SK-N-MC (cell line): ENCODE measurements at regions not wholly inside any gene's neighbourhood (a gene's known extent, or its start where the extent isn't known, plus 50 kb on each side); places are given as distances from the start of the nearest gene placed in this dataset.

ENCODE experiments used
- DNase-seq: peaks from one replicate; pipeline ENCODE4 v3.0.0-alpha.2; 2011; ENCODE audit warnings: low read depth, low spot score
- H3K27ac ChIP-seq: fragments of 200-600 bp; sonication (generic); 2 replicates; pipeline ENCODE4 v1.5.1; 2016; ENCODE audit warnings: mixed run types
- H3K36me3 ChIP-seq: fragments of 200-600 bp; sonication (generic); 2 replicates; pipeline ENCODE4 v1.6.1; 2017; ENCODE audit warnings: antibody characterized with exemption, low read length, mixed read lengths; ENCODE audit not compliant: insufficient read depth
- H3K4me3 ChIP-seq: fragments of 200-600 bp; sonication (generic); 2 replicates; pipeline ENCODE4 v1.5.1; 2016
- H3K9ac ChIP-seq: fragments of 200-600 bp; sonication (generic); 2 replicates; pipeline ENCODE4 v1.8.0; 2017; ENCODE audit warnings: mixed run types, mixed read lengths; ENCODE audit not compliant: insufficient read length
- H3K9me3 ChIP-seq: fragments of 200-600 bp; sonication (generic); 2 replicates; pipeline ENCODE4 v1.6.1; 2017; ENCODE audit warnings: low read depth, mild to moderate bottlenecking, antibody characterized with exemption, low read length, moderate library complexity, mixed read lengths
- EZH2 ChIP-seq: fragments of 200-600 bp; sonication (generic); IDR thresholded peaks from one replicate; pipeline ENCODE4 v1.6.1; 2017; ENCODE audit warnings: antibody characterized with exemption
- FOXP2 ChIP-seq: optimal IDR thresholded peaks from 2 replicates; pipeline ENCODE3; 2011; ENCODE audit warnings: mild to moderate bottlenecking, moderate library complexity; ENCODE audit not compliant: insufficient read depth; ENCODE audit errors: extremely low read length, control extremely low read depth
- POLR2AphosphoS5 ChIP-seq: IDR thresholded peaks from 2 replicates; pipeline ENCODE4 v1.6.1; 2012; ENCODE audit warnings: mild to moderate bottlenecking, low read depth, low read length, borderline replicate concordance

GRCh38 chr18:41600693-41601391, 354.2 kb upstream of the PIK3C3 start:
- no peak overlapping the region for H3K4me3 ChIP-seq
- H3K9me3 ChIP-seq, result no peaks in the 10 kb centered on the region
- TF ChIP-seq POLR2AphosphoS5 (no peak), FOXP2 (no peak), EZH2 (no peak)
- DNase-seq, result no peak
- H3K36me3 ChIP-seq, result no peaks in the 10 kb centered on the region
- no peak overlapping the region for H3K9ac ChIP-seq
- H3K27ac ChIP-seq, result no peak overlapping the region

- Histone ChIP-seq H3K9me3 (no peaks in the 10 kb centered on the region), H3K4me3 (no peak overlapping the region), H3K27ac (no peak overlapping the region), H3K9ac (no peak overlapping the region), H3K36me3 (no peaks in the 10 kb centered on the region)
- TF ChIP-seq FOXP2 (no peak), EZH2 (no peak), POLR2AphosphoS5 (no peak)
- no peak for DNase-seq
Observed at GRCh38 chr18:41599466-41599865, 355.6 kb upstream of the PIK3C3 start.

- Histone ChIP-seq H3K27ac (no peak overlapping the region), H3K36me3 (no peaks in the 10 kb centered on the region), H3K4me3 (no peak overlapping the region), H3K9me3 (no peaks in the 10 kb centered on the region), H3K9ac (no peak overlapping the region)
- no peak for DNase-seq
- TF ChIP-seq FOXP2 (no peak), EZH2 (no peak), POLR2AphosphoS5 (no peak)
Observed at GRCh38 chr18:41594582-41594981, 360.5 kb upstream of the PIK3C3 start.

GRCh38 chr18:41593171-41593675, 361.8 kb upstream of the PIK3C3 start:
- no peak for DNase-seq
- H3K9ac ChIP-seq, result no peak overlapping the region
- no peak overlapping the region for H3K27ac ChIP-seq
- H3K36me3 ChIP-seq, result no peaks in the 10 kb centered on the region
- TF ChIP-seq POLR2AphosphoS5 (no peak), FOXP2 (no peak), EZH2 (no peak)
- H3K9me3 ChIP-seq, result no peaks in the 10 kb centered on the region
- H3K4me3 ChIP-seq, result no peak overlapping the region

GRCh38 chr18:41587976-41588375, 367.1 kb upstream of the PIK3C3 start:
- no peak overlapping the region for H3K4me3 ChIP-seq
- H3K36me3 ChIP-seq, result no peaks in the 10 kb centered on the region
- no peaks in the 10 kb centered on the region for H3K9me3 ChIP-seq
- no peak overlapping the region for H3K9ac ChIP-seq
- no peak for TF ChIP-seq EZH2
- no peak for TF ChIP-seq FOXP2
- no peak for TF ChIP-seq POLR2AphosphoS5
- no peak for DNase-seq
- H3K27ac ChIP-seq, result no peak overlapping the region

GRCh38 chr18:41585512-41585911, 369.5 kb upstream of the PIK3C3 start:
- H3K27ac ChIP-seq, result no peak overlapping the region
- no peaks in the 10 kb centered on the region for H3K9me3 ChIP-seq
- no peak overlapping the region for H3K4me3 ChIP-seq
- no peaks in the 10 kb centered on the region for H3K36me3 ChIP-seq
- no peak overlapping the region for H3K9ac ChIP-seq
- no peak for TF ChIP-seq FOXP2
- no peak for TF ChIP-seq POLR2AphosphoS5
- no peak for DNase-seq

- H3K4me3 ChIP-seq, result no peak overlapping the region
- no peaks in the 10 kb centered on the region for H3K36me3 ChIP-seq
- DNase-seq, result no peak
- H3K27ac ChIP-seq, result no peak overlapping the region
- no peaks in the 10 kb centered on the region for H3K9me3 ChIP-seq
- TF ChIP-seq EZH2, result no peak
- no peak for TF ChIP-seq FOXP2
- TF ChIP-seq POLR2AphosphoS5, result no peak
- no peak overlapping the region for H3K9ac ChIP-seq
Observed at GRCh38 chr18:41579185-41579584, 375.8 kb upstream of the PIK3C3 start.

- no peak overlapping the region for H3K27ac ChIP-seq
- no peak overlapping the region for H3K9ac ChIP-seq
- no peaks in the 10 kb centered on the region for H3K9me3 ChIP-seq
- no peak overlapping the region for H3K4me3 ChIP-seq
- no peaks in the 10 kb centered on the region for H3K36me3 ChIP-seq
- no peak for DNase-seq
- TF ChIP-seq FOXP2 (no peak), POLR2AphosphoS5 (no peak), EZH2 (no peak)
Observed at GRCh38 chr18:41577529-41577928, 377.5 kb upstream of the PIK3C3 start.

- TF ChIP-seq POLR2AphosphoS5, result no peak
- TF ChIP-seq FOXP2, result no peak
- no peak for TF ChIP-seq EZH2
- Histone ChIP-seq H3K4me3 (no peak overlapping the region), H3K9me3 (no peaks in the 10 kb centered on the region), H3K27ac (no peak overlapping the region), H3K9ac (no peak overlapping the region), H3K36me3 (no peaks in the 10 kb centered on the region)
- no peak for DNase-seq
Observed at GRCh38 chr18:41576643-41577042, 378.4 kb upstream of the PIK3C3 start.
